ENCODE measurements at regions not wholly inside any gene's neighbourhood (a gene's known extent, or its start where the extent isn't known, plus 50 kb on each side); places are given as distances from the start of the nearest gene placed in this dataset.

DNA sequence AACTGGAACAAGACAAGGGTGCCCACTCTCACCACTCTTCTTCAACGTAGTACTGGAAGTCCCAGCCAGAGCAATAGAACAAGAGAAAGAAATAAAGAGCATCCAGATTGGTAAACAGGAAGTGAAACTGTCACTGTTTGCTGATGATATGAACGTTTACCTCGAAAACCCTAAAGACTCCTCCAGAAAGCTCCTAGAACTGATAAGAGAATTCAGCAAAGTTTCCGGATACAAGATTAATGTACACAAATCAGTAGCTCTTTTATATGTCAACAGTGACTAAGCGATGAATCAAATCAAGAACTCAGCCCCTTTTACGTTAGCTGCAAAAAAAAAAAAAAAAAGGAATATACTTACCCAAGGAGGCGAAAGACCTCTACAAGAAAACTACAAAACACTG lies 306.6 kb downstream of the PLK2 start:
- no peak for ATAC-seq
- no peak overlapping the region for H3K4me3 ChIP-seq
- H3K27ac ChIP-seq, result no peak overlapping the region
- H3K4me1 ChIP-seq, result peaks cover 8 to 24% (median 14%) of the 10 kb centered on the region in 9 donors
- H3K9me3 ChIP-seq, result peaks cover 0 to 5% (median 0%) of the 10 kb centered on the region in 11 donors
- 86 to 87% methylated on average over 7 of the region's 7 CpGs for WGBS, 2 donors
- TF ChIP-seq, protein P1, sequence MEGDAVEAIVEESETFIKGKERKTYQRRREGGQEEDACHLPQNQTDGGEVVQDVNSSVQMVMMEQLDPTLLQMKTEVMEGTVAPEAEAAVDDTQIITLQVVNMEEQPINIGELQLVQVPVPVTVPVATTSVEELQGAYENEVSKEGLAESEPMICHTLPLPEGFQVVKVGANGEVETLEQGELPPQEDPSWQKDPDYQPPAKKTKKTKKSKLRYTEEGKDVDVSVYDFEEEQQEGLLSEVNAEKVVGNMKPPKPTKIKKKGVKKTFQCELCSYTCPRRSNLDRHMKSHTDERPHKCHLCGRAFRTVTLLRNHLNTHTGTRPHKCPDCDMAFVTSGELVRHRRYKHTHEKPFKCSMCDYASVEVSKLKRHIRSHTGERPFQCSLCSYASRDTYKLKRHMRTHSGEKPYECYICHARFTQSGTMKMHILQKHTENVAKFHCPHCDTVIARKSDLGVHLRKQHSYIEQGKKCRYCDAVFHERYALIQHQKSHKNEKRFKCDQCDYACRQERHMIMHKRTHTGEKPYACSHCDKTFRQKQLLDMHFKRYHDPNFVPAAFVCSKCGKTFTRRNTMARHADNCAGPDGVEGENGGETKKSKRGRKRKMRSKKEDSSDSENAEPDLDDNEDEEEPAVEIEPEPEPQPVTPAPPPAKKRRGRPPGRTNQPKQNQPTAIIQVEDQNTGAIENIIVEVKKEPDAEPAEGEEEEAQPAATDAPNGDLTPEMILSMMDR (IDR thresholded peaks at IDR 0.05), result no peak
- H3K27me3 ChIP-seq, result no peaks in the 10 kb centered on the region
- H3K36me3 ChIP-seq, result no peaks in the 10 kb centered on the region
- intact Hi-C loops (cut with DNase I), result no loop called here
- DNase-seq, result no peak

DNA sequence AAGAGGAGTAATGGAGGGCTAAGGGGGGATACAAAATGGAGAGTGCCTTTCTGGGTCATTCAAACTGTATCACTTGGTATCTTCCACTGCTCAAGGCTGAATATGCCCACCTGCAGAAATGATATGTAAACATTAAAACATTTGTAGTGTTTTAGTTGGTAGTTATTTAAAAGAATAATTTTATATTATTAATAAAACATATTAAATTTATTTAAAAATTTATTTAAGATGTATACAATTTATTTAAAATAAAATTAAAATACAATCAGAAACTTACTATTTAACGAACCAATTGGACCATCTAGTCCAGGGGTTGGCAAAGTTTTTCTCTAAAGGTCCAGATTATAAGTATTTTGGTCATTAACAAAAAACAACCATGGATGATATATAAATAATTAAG lies 308.5 kb downstream of the PLK2 start:
- no peak for ATAC-seq
- intact Hi-C loops (cut with DNase I), result no loop called here
- 98% methylated on average over 1 of the region's 1 CpG for WGBS, 2 donors

DNA sequence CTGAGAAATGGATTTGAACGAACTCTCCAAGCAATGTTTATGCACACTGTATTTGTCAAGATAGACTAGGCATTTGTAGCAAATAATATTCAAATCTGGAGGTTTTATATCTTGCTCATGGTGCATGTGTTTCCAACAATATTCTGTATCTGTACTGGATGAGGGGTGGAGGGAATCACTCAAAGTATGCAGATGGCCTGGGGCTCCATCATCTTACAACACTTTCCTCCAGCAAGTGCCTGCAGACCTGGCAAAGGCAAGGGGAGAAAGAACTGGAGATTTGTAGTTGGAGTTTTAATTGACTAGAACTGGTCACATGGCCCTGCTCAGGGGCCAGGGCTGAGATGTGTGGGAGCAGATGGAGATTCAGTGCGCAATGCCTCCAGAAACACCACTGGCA lies 309.0 kb downstream of the PLK2 start:
- intact Hi-C loops (cut with DNase I), result no loop called here
- no peak for ATAC-seq
- 97 to 99% methylated on average over 2 of the region's 2 CpGs for WGBS, 2 donors

More for the DNA sequence above, 308.5 kb downstream of the PLK2 start:
- Histone ChIP-seq H3K4me1 (peaks cover 2 to 9% (median 5%) of the 10 kb centered on the region in 9 donors), H3K27me3 (no peaks in the 10 kb centered on the region), H3K4me3 (no peak overlapping the region), H3K36me3 (no peaks in the 10 kb centered on the region), H3K9me3 (peaks cover 0 to 5% (median 0%) of the 10 kb centered on the region in 11 donors), H3K27ac (no peak overlapping the region)
- TF ChIP-seq, protein P1 (IDR thresholded peaks at IDR 0.05), result no peak
- DNase-seq, result no peak

DNA sequence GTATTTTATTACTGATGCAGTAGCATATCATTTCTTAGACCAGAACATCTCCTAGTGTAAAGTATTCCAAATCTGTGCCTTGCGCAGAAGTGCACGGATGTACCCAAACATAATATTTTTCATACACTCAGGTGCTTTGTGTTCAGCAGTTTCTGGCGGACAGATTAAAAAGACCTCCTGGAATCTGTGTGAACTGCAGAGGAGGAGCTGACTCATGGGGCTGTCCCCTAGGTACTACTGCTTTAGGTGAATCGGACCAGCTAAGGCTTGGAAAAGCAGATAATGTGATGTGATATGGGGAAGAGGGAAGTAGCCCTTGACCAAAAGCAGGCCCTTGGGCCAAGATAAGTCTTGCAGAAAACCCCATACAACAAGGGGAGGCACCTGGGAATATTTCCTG lies 310.1 kb downstream of the PLK2 start:
- TF ChIP-seq, protein P1 (IDR thresholded peaks at IDR 0.05), result no peak
- H3K9me3 ChIP-seq, result peaks cover 0 to 5% (median 0%) of the 10 kb centered on the region in 11 donors
- H3K36me3 ChIP-seq, result no peaks in the 10 kb centered on the region
- no peaks in the 10 kb centered on the region for H3K4me1 ChIP-seq
- H3K27me3 ChIP-seq, result no peaks in the 10 kb centered on the region
- DNase-seq (no peak), ATAC-seq (no peak)
- H3K27ac ChIP-seq, result no peak overlapping the region
- intact Hi-C loops (cut with DNase I), result no loop called here
- 94 to 95% methylated on average over 4 of the region's 4 CpGs for WGBS, 2 donors
- H3K4me3 ChIP-seq, result no peak overlapping the region

More for the DNA sequence above, 309.0 kb downstream of the PLK2 start:
- Histone ChIP-seq H3K27me3 (no peaks in the 10 kb centered on the region), H3K36me3 (no peaks in the 10 kb centered on the region), H3K4me1 (peaks cover 0 to 4% (median under 1%) of the 10 kb centered on the region in 9 donors), H3K4me3 (no peak overlapping the region), H3K9me3 (peaks cover 0 to 5% (median 0%) of the 10 kb centered on the region in 11 donors), H3K27ac (no peak overlapping the region)
- TF ChIP-seq, protein P1 (IDR thresholded peaks at IDR 0.05), result no peak
- DNase-seq, result no peak
